ENCODE measurements at regions not wholly inside any gene's neighbourhood (a gene's known extent, or its start where the extent isn't known, plus 50 kb on each side); places are given as distances from the start of the nearest gene placed in this dataset.

GRCh38 chr5:143929486-143929885 lies 117.5 kb downstream of the HMHB1 start:
- Histone ChIP-seq H3K36me3 (ENCODE audit: insufficient read depth, low read length) (no peaks in the 10 kb centered on the region), H3K9ac (ENCODE audit: low read depth, low read length) (no peak overlapping the region), H3K4me1 (ENCODE audit: insufficient read depth, low read length) (peaks cover 19% of the 10 kb centered on the region), H3K4me3 (ENCODE audit: low read length) (no peak overlapping the region), H3K27ac (ENCODE audit: low read depth, low read length) (peak overlapping the region; percentile 13; the same call in 1 of the 2 replicates), H3K9me3 (ENCODE audit: insufficient read depth, low read depth, low read length) (no peaks in the 10 kb centered on the region), H3K27me3 (ENCODE audit: insufficient read depth, low read length) (no peaks in the 10 kb centered on the region)

GRCh38 chr5:143930561-143930960 lies 118.6 kb downstream of the HMHB1 start:
- Histone ChIP-seq H3K36me3 (ENCODE audit: insufficient read depth, low read length) (no peaks in the 10 kb centered on the region), H3K9me3 (ENCODE audit: insufficient read depth, low read depth, low read length) (no peaks in the 10 kb centered on the region), H3K4me1 (ENCODE audit: insufficient read depth, low read length) (peaks cover 15% of the 10 kb centered on the region), H3K9ac (ENCODE audit: low read depth, low read length) (no peak overlapping the region), H3K27ac (ENCODE audit: low read depth, low read length) (no peak overlapping the region), H3K4me3 (ENCODE audit: low read length) (no peak overlapping the region), H3K27me3 (ENCODE audit: insufficient read depth, low read length) (no peaks in the 10 kb centered on the region)

DNA sequence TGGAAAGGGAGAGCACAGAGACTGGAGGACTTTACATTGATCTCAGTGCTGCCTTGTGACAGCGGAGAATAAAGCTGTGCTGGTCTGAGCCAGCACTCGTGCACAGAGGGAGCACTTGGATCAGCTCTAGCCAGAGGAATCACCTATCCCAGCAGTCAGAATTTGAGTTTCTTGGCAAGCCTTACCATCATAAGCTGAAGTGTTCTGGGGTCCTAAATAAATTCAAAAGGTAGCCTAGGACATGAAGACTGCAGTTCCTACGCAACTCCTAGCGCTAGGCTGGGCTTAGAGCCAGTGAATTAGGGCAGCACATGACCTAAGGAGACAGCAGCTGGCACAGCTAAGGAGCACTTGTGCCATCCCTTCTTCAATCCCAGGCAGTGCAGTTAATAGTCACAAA lies 119.5 kb downstream of the HMHB1 start:
- H3K27ac ChIP-seq (ENCODE audit: low read depth, low read length): no peak overlapping the region
- H3K4me1 ChIP-seq (ENCODE audit: insufficient read depth, low read length): peaks cover 15% of the 10 kb centered on the region
- WGBS: 94% methylated on average over 4 of the region's 4 CpGs
- no peak overlapping the region for H3K4me3 ChIP-seq (ENCODE audit: low read length)
- H3K27me3 ChIP-seq (ENCODE audit: insufficient read depth, low read length): no peaks in the 10 kb centered on the region
- H3K9ac ChIP-seq (ENCODE audit: low read depth, low read length): no peak overlapping the region
- no peaks in the 10 kb centered on the region for H3K9me3 ChIP-seq (ENCODE audit: insufficient read depth, low read depth, low read length)
- H3K36me3 ChIP-seq (ENCODE audit: insufficient read depth, low read length): no peaks in the 10 kb centered on the region

DNA sequence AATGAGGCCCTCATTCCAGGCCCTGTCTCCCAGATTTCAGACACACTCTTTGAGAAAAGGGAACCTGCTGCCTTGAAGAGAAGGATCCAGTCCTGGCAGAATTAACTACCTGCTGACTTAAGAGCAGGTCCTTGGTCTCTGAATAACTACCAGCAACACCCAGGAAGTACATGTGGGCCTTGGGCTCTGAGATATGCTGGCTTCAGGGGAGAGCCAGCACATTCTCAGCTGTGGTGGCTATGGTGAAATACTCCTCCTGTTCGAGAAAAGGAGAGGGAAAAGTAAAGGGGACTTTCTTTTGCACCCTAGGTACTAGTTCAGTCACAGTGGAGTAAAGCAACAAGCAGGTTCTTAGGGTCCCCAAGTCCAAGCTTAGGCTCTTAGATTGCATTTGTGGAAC lies 120.0 kb downstream of the HMHB1 start:
- 91% methylated on average over 1 of the region's 1 CpG for WGBS
- Histone ChIP-seq H3K9ac (ENCODE audit: low read depth, low read length) (no peak overlapping the region), H3K27me3 (ENCODE audit: insufficient read depth, low read length) (no peaks in the 10 kb centered on the region), H3K4me1 (ENCODE audit: insufficient read depth, low read length) (peaks cover 15% of the 10 kb centered on the region), H3K9me3 (ENCODE audit: insufficient read depth, low read depth, low read length) (no peaks in the 10 kb centered on the region), H3K36me3 (ENCODE audit: insufficient read depth, low read length) (no peaks in the 10 kb centered on the region), H3K4me3 (ENCODE audit: low read length) (no peak overlapping the region), H3K27ac (ENCODE audit: low read depth, low read length) (no peak overlapping the region)

GRCh38 chr5:143932584-143932983 lies 120.6 kb downstream of the HMHB1 start:
- Histone ChIP-seq H3K4me1 (ENCODE audit: insufficient read depth, low read length) (peaks cover 15% of the 10 kb centered on the region), H3K36me3 (ENCODE audit: insufficient read depth, low read length) (no peaks in the 10 kb centered on the region), H3K27ac (ENCODE audit: low read depth, low read length) (no peak overlapping the region), H3K9ac (ENCODE audit: low read depth, low read length) (no peak overlapping the region), H3K9me3 (ENCODE audit: insufficient read depth, low read depth, low read length) (no peaks in the 10 kb centered on the region), H3K4me3 (ENCODE audit: low read length) (no peak overlapping the region), H3K27me3 (ENCODE audit: insufficient read depth, low read length) (no peaks in the 10 kb centered on the region)
- 92% methylated on average over 1 of the region's 1 CpG for WGBS

GRCh38 chr5:143933451-143933850 lies 121.5 kb downstream of the HMHB1 start:
- H3K27ac ChIP-seq (ENCODE audit: low read depth, low read length): no peak overlapping the region
- no peak overlapping the region for H3K9ac ChIP-seq (ENCODE audit: low read depth, low read length)
- no peaks in the 10 kb centered on the region for H3K27me3 ChIP-seq (ENCODE audit: insufficient read depth, low read length)
- no peaks in the 10 kb centered on the region for H3K36me3 ChIP-seq (ENCODE audit: insufficient read depth, low read length)
- WGBS: 82% methylated on average over 3 of the region's 3 CpGs
- H3K9me3 ChIP-seq (ENCODE audit: insufficient read depth, low read depth, low read length): no peaks in the 10 kb centered on the region
- H3K4me1 ChIP-seq (ENCODE audit: insufficient read depth, low read length): peaks cover 15% of the 10 kb centered on the region
- H3K4me3 ChIP-seq (ENCODE audit: low read length): no peak overlapping the region

DNA sequence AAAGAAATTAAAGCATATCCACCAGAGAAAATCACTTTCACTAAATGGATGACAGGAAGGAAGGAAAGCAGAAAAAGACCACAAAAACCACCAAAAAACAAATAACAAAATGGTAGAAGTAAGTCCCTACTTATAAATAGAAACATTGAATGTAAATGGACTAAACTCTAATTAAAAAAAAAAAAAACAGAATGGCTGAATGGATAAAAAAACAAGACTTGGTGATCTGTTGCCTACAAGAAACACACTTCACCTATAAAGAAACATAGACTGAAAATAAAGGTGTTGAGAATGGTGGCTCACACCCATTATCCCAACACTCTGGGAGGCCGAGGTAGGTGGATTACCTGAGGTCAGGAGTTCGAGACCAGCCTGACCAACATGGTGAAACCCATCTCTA lies 122.9 kb downstream of the HMHB1 start:
- 100% methylated on average over 1 of the region's 2 CpGs for WGBS
- H3K9me3 ChIP-seq (ENCODE audit: insufficient read depth, low read depth, low read length): 0 out of 2 replicates have a peak, but pooled peaks cover under 1% of the 10 kb centered on the region
- H3K27me3 ChIP-seq (ENCODE audit: insufficient read depth, low read length): no peaks in the 10 kb centered on the region
- no peaks in the 10 kb centered on the region for H3K36me3 ChIP-seq (ENCODE audit: insufficient read depth, low read length)
- H3K9ac ChIP-seq (ENCODE audit: low read depth, low read length): no peak overlapping the region
- H3K27ac ChIP-seq (ENCODE audit: low read depth, low read length): no peak overlapping the region
- peaks cover 8% of the 10 kb centered on the region for H3K4me1 ChIP-seq (ENCODE audit: insufficient read depth, low read length)
- no peak overlapping the region for H3K4me3 ChIP-seq (ENCODE audit: low read length)

GRCh38 chr5:143938230-143938629 lies 126.3 kb downstream of the HMHB1 start:
- Histone ChIP-seq H3K4me1 (ENCODE audit: insufficient read depth, low read length) (no peaks in the 10 kb centered on the region), H3K27ac (ENCODE audit: low read depth, low read length) (no peak overlapping the region), H3K27me3 (ENCODE audit: insufficient read depth, low read length) (no peaks in the 10 kb centered on the region), H3K36me3 (ENCODE audit: insufficient read depth, low read length) (no peaks in the 10 kb centered on the region), H3K9me3 (ENCODE audit: insufficient read depth, low read depth, low read length) (peaks cover 7% of the 10 kb centered on the region; the same call in 1 of the 2 replicates), H3K9ac (ENCODE audit: low read depth, low read length) (no peak overlapping the region), H3K4me3 (ENCODE audit: low read length) (no peak overlapping the region)

- no peaks in the 10 kb centered on the region for H3K4me1 ChIP-seq (ENCODE audit: insufficient read depth, low read length)
- no peak overlapping the region for H3K9ac ChIP-seq (ENCODE audit: low read depth, low read length)
- no peaks in the 10 kb centered on the region for H3K27me3 ChIP-seq (ENCODE audit: insufficient read depth, low read length)
- H3K36me3 ChIP-seq (ENCODE audit: insufficient read depth, low read length): no peaks in the 10 kb centered on the region
- H3K4me3 ChIP-seq (ENCODE audit: low read length): no peak overlapping the region
- H3K9me3 ChIP-seq (ENCODE audit: insufficient read depth, low read depth, low read length): peaks cover 3% of the 10 kb centered on the region; the same call in 1 of the 2 replicates
- no peak overlapping the region for H3K27ac ChIP-seq (ENCODE audit: low read depth, low read length)
- WGBS: 91% methylated on average over 1 of the region's 1 CpG
Observed at GRCh38 chr5:143946837-143947236, 134.9 kb downstream of the HMHB1 start.

DNA sequence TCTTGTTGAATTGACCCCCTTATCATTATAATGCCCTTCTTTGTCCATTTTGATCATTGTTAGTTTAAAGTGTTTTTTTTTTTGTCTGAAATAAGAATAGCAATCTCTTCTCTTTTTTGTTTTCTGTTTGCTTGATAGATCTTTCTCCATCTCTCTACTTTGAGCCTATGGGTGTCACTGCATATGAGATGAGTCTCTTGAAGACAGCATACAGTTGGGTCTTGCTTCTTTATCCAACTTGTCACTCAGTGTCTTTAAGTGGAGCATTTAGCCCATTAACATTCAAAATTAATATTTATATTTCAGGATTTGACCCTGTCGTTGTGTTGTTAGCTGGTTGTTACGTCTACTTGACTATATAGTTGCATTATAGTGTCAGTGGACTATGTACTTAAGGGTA lies 135.4 kb downstream of the HMHB1 start:
- 96% methylated on average over 2 of the region's 2 CpGs for WGBS

DNA sequence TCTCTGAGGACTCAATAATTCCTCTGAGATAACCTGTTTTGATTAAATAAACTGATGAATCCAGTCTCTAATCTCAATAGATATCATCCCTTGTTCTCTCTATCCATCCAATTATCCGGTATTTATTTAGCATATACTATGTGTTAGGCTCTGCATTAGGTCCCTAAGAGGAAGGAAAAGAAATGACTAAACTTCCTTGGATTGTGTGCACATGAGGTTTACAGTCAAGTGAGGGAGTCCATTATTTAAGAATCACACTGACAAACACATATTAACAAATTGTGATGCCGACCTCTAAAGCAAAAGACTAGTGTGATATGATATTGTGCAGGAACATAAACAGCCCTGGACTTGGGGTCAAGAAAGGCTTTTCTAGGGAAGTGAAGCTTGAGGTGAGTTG lies 140.8 kb downstream of the HMHB1 start:
- WGBS: 96% methylated on average over 1 of the region's 2 CpGs
- Histone ChIP-seq H3K27ac (ENCODE audit: low read depth, low read length) (no peak overlapping the region), H3K4me1 (ENCODE audit: insufficient read depth, low read length) (no peaks in the 10 kb centered on the region), H3K9me3 (ENCODE audit: insufficient read depth, low read depth, low read length) (no peaks in the 10 kb centered on the region), H3K4me3 (ENCODE audit: low read length) (no peak overlapping the region), H3K27me3 (ENCODE audit: insufficient read depth, low read length) (no peaks in the 10 kb centered on the region), H3K9ac (ENCODE audit: low read depth, low read length) (no peak overlapping the region), H3K36me3 (ENCODE audit: insufficient read depth, low read length) (no peaks in the 10 kb centered on the region)

More for the DNA sequence above, 135.4 kb downstream of the HMHB1 start:
- peaks cover 3% of the 10 kb centered on the region; the same call in 1 of the 2 replicates for H3K9me3 ChIP-seq (ENCODE audit: insufficient read depth, low read depth, low read length)
- H3K36me3 ChIP-seq (ENCODE audit: insufficient read depth, low read length): no peaks in the 10 kb centered on the region
- no peak overlapping the region for H3K9ac ChIP-seq (ENCODE audit: low read depth, low read length)
- no peak overlapping the region for H3K4me3 ChIP-seq (ENCODE audit: low read length)
- H3K4me1 ChIP-seq (ENCODE audit: insufficient read depth, low read length): no peaks in the 10 kb centered on the region
- no peak overlapping the region for H3K27ac ChIP-seq (ENCODE audit: low read depth, low read length)
- no peaks in the 10 kb centered on the region for H3K27me3 ChIP-seq (ENCODE audit: insufficient read depth, low read length)

GRCh38 chr5:143953851-143954250 lies 141.9 kb downstream of the HMHB1 start:
- Histone ChIP-seq H3K4me3 (ENCODE audit: low read length) (no peak overlapping the region), H3K36me3 (ENCODE audit: insufficient read depth, low read length) (no peaks in the 10 kb centered on the region), H3K4me1 (ENCODE audit: insufficient read depth, low read length) (no peaks in the 10 kb centered on the region), H3K9me3 (ENCODE audit: insufficient read depth, low read depth, low read length) (no peaks in the 10 kb centered on the region), H3K27me3 (ENCODE audit: insufficient read depth, low read length) (no peaks in the 10 kb centered on the region), H3K27ac (ENCODE audit: low read depth, low read length) (no peak overlapping the region), H3K9ac (ENCODE audit: low read depth, low read length) (no peak overlapping the region)
- 81% methylated on average over 4 of the region's 4 CpGs for WGBS

Measured in HUES64 (cell line).